Amygdala (tissue), 56 donors: ENCODE measurements at regions not wholly inside any gene's neighbourhood (a gene's known extent, or its start where the extent isn't known, plus 50 kb on each side); places are given as distances from the start of the nearest gene placed in this dataset.

Experiments
- DNase-seq, 56 donors: peaks; one replicate each; lab custom pipeline; 2025; lab: John Stamatoyannopoulos, UW

GRCh38 chr5:125109293-125109692 lies 362.9 kb upstream of the ZNF608 start:
- no peak for DNase-seq

GRCh38 chr5:125109816-125110215 lies 363.4 kb upstream of the ZNF608 start:
- DNase-seq, result no peak

- no peak for DNase-seq
These were observed 365.8 kb upstream of the ZNF608 start for GRCh38 chr5:125112196-125112595.

GRCh38 chr5:125113328-125113727 lies 366.9 kb upstream of the ZNF608 start:
- DNase-seq, result no peak

GRCh38 chr5:125115195-125115525 lies 368.7 kb upstream of the ZNF608 start:
- no peak for DNase-seq

GRCh38 chr5:125117566-125117965 lies 371.1 kb upstream of the ZNF608 start:
- peak in 2 of 56 donors; percentile 2 for DNase-seq

- DNase-seq, result no peak
These were observed 373.6 kb upstream of the ZNF608 start for GRCh38 chr5:125120012-125120411.

GRCh38 chr5:125125031-125125823 lies 378.8 kb upstream of the ZNF608 start:
- no peak for DNase-seq

GRCh38 chr5:125126050-125126449 lies 379.6 kb upstream of the ZNF608 start:
- DNase-seq, result no peak

- no peak for DNase-seq
These were observed 382.8 kb upstream of the ZNF608 start for GRCh38 chr5:125129151-125129806.

- no peak for DNase-seq
These were observed 384.2 kb upstream of the ZNF608 start for GRCh38 chr5:125130591-125130990.

- no peak for DNase-seq
These were observed 388.0 kb upstream of the ZNF608 start for GRCh38 chr5:125134216-125135081.

GRCh38 chr5:125137535-125137934 lies 391.1 kb upstream of the ZNF608 start:
- no peak for DNase-seq

GRCh38 chr5:125138266-125138665 lies 391.8 kb upstream of the ZNF608 start:
- DNase-seq, result no peak

- DNase-seq, result no peak
These were observed 393.2 kb upstream of the ZNF608 start for GRCh38 chr5:125139590-125139989.

GRCh38 chr5:125140220-125140619 lies 393.8 kb upstream of the ZNF608 start:
- DNase-seq, result no peak

GRCh38 chr5:125140855-125141254 lies 394.4 kb upstream of the ZNF608 start:
- no peak for DNase-seq

GRCh38 chr5:125142458-125142857 lies 396.0 kb upstream of the ZNF608 start:
- no peak for DNase-seq

GRCh38 chr5:125143011-125143410 lies 396.6 kb upstream of the ZNF608 start:
- DNase-seq, result no peak

- no peak for DNase-seq
These were observed 401.6 kb upstream of the ZNF608 start for GRCh38 chr5:125148076-125148475.

- no peak for DNase-seq
These were observed 402.3 kb upstream of the ZNF608 start for GRCh38 chr5:125148706-125149105.
